ENCODE measurements at regions not wholly inside any gene's neighbourhood (a gene's known extent, or its start where the extent isn't known, plus 50 kb on each side); places are given as distances from the start of the nearest gene placed in this dataset.
"Not testable (repeated sequence)": the region's sequence is repeated elsewhere in the genome, so short reads cannot be mapped to it uniquely, and the experiment has no call there.

- no peak for DNase-seq (ENCODE audit: low read depth)
These were observed 360.7 kb downstream of the TEX13C start for GRCh38 chrX:125680366-125680765.

- DNase-seq (ENCODE audit: low read depth), result no peak
These were observed 361.4 kb downstream of the TEX13C start for GRCh38 chrX:125681058-125681457.

GRCh38 chrX:125681507-125681906 is 361.8 kb downstream of the TEX13C start:
- no peak for DNase-seq (ENCODE audit: low read depth)

- not testable (repeated sequence) for DNase-seq (ENCODE audit: low read depth)
These were observed 370.9 kb downstream of the TEX13C start for GRCh38 chrX:125690522-125690921.

GRCh38 chrX:125694171-125694570 is 374.5 kb downstream of the TEX13C start:
- DNase-seq (ENCODE audit: low read depth), result no peak

- DNase-seq (ENCODE audit: low read depth), result no peak
These were observed 389.4 kb downstream of the TEX13C start for GRCh38 chrX:125709074-125709473.

- no peak for DNase-seq (ENCODE audit: low read depth)
These were observed 389.9 kb downstream of the TEX13C start for GRCh38 chrX:125709532-125709931.

- no peak for DNase-seq (ENCODE audit: low read depth)
These were observed 390.9 kb downstream of the TEX13C start for GRCh38 chrX:125710403-125711062.

GRCh38 chrX:125711103-125711502 is 391.4 kb downstream of the TEX13C start:
- no peak for DNase-seq (ENCODE audit: low read depth)

- no peak for DNase-seq (ENCODE audit: low read depth)
These were observed 394.0 kb downstream of the TEX13C start for GRCh38 chrX:125713633-125714032.

GRCh38 chrX:125727117-125727516 is 407.4 kb downstream of the TEX13C start:
- DNase-seq (ENCODE audit: low read depth), result no peak

GRCh38 chrX:125736008-125736729 is 416.5 kb downstream of the TEX13C start:
- no peak for DNase-seq (ENCODE audit: low read depth)

GRCh38 chrX:125742811-125743210 is 423.1 kb downstream of the TEX13C start:
- no peak for DNase-seq (ENCODE audit: low read depth)

- no peak for DNase-seq (ENCODE audit: low read depth)
These were observed 421.2 kb downstream of the DCAF12L2 start for GRCh38 chrX:125744914-125745313.

- no peak for DNase-seq (ENCODE audit: low read depth)
These were observed 408.1 kb downstream of the DCAF12L2 start for GRCh38 chrX:125757794-125758564.

- no peak for DNase-seq (ENCODE audit: low read depth)
These were observed 407.3 kb downstream of the DCAF12L2 start for GRCh38 chrX:125758819-125759218.

GRCh38 chrX:125762954-125763353 is 403.1 kb downstream of the DCAF12L2 start:
- DNase-seq (ENCODE audit: low read depth), result no peak

GRCh38 chrX:125765347-125765746 is 400.7 kb downstream of the DCAF12L2 start:
- DNase-seq (ENCODE audit: low read depth), result no peak

- no peak for DNase-seq (ENCODE audit: low read depth)
These were observed 396.5 kb downstream of the DCAF12L2 start for GRCh38 chrX:125769628-125770027.

- DNase-seq (ENCODE audit: low read depth), result no peak
These were observed 387.8 kb downstream of the DCAF12L2 start for GRCh38 chrX:125778261-125778660.

GRCh38 chrX:125782184-125782583 is 383.9 kb downstream of the DCAF12L2 start:
- no peak for DNase-seq (ENCODE audit: low read depth)

- DNase-seq (ENCODE audit: low read depth), result no peak
These were observed 379.8 kb downstream of the DCAF12L2 start for GRCh38 chrX:125786316-125786715.

GRCh38 chrX:125791787-125792186 is 374.3 kb downstream of the DCAF12L2 start:
- DNase-seq (ENCODE audit: low read depth), result no peak
